Activated T-cell treated with anti-CD3 and anti-CD28 coated beads, Interleukin-2, amount 50 U/mL, for 1 hour (primary cell): ENCODE measurements at regions not wholly inside any gene's neighbourhood (a gene's known extent, or its start where the extent isn't known, plus 50 kb on each side); places are given as distances from the start of the nearest gene placed in this dataset.
"Not testable (repeated sequence)": the region's sequence is repeated elsewhere in the genome, so short reads cannot be mapped to it uniquely, and the experiment has no call there.

Source experiments
- DNase-seq: peaks from one replicate; pipeline ENCODE4 v3.0.0-alpha.2; 2020

DNA sequence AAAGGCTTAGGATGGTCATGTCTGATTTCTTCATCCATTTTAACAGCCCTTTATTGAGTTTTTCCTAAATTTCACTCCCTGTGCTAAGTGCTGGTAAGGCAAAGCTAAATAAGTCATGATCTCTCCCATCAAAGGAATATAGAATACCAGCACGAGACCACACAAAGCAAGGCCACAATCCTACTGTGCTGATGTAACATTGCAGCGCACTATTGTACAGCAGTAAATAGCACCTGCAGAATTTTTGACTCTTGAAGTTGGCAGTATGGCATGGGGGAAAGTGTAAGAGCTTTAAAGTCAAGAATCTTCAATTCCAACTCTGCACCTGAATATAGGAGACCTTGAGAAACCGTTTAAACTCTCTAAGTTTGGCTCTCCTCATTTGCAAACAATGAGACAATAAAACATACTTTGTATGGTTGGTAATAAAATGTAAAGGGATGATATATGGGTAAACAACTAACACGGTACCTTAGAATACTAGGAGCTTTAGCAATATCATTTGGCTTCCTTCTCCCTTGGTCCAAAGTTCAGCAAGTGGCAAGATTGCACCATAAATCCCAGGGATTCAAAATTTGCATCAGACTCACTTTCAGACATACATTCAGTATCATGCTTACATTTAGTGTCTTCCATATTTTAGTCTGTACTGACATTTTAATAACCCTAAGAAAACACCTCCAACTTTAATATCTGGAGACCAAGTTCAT is 132.9 kb upstream of the PRDX6 start:
- no peak for DNase-seq

DNA sequence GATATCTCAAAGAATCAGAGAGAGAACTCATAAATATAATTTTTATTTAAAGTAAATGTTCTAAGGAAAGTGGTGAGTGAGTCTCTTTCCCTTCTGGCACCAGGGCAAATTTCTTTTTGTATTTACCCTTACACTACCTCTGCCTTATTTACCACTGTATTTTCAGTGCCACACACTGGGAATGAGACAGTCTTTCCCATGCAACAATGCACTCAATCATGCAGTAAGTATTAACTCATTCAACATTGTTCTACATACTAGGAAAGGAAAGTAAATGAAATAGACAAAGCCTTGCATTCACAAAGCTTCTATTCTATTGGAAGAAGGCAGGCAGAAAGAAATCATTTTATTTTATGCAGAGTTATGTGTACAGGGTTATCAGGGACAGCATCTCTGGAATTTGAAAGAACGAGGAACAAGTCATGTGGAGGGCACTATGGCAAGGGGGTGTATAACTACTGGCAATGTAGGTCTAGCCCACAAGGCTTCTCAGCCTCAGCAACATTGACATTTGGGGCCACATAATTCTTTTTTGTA is 129.8 kb upstream of the PRDX6 start:
- DNase-seq: no peak

DNA sequence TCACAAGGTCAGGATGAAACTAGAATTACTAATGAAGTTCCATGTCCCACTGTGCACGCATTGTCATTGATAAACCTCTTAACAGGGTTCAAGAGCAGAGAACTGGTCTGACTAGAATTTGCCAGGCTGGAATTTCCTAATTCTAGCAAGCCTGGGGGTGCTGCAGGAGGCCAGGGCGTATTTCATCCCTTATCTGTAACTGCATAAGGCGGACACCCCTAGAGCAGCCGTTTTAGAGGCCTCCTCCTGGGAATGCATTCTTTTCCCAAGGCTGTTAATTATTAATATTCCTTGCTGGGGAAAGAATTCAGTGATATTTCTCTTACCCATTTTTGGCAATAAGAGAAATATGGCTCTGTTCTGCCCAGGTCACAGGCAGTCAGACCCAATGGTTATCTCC is 124.5 kb upstream of the PRDX6 start:
- DNase-seq: not testable (repeated sequence)

DNA sequence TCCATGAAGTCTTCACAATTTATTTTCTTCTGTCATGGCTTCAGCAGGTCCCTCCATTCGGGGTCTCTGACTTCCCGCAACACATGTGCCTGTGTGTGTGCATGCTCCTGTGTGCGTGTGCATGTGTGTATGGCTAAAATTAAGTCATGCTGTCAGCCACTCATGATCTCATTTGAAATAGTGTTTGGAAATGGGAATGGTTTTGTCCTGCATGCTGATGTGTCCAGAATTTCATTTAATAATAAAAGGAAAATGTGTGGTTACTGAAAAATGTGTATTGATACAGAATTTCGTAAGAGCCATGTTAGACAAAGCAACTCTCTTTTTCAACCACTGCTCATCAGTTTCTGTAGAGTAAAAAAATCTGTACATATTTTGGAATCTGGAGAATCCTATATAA is 123.8 kb upstream of the PRDX6 start:
- no peak for DNase-seq

DNA sequence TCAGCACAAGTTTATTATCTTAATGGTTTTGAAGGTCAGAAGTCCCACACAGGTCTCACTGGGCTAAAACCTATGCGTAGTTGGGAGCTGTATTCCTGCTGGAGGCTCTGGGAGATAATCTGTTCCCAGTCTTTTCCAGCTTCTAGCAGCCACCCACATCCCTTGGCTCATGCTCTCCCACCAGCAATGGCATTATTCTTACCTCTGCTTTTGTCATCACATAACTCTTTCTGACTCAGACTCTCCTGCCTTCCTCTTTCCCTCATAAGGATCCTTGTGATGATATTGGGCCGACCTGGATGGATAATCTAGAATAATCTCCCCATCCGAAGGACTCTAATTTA is 122.2 kb upstream of the PRDX6 start:
- DNase-seq: no peak

DNA sequence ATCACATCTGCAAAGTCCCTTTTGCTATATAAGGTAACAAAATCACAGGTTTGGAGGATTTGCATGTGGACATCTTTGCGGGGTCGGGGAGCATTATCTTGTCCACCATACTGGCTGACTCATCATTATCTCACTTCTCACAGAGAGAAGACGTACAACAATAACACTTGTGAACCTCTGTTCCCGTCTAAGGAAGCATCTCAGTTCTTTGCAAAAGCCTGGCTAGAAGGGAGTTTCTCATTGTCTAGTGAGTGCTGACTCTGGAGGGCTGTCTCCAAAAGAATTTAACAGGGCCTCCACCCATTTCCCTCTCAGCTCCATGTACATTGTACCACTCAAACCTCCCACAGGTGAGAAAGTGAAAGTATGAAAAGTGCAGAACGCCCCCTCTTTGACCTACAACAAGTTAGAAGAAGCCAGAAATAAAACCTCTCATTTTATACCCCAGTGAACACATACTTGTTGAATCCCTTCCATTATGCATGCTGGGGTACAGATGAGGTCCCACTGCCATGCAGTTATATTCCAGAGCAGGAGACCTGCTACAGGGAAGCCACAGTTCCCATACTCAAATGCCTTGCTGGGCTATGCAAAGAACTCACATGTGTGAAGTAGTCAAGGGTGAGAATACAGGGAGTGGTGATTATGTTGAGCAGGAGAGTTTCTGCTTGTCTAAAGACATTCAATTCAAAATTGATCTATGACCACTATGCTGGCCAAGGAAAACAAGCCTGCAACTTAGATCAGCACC is 121.7 kb upstream of the PRDX6 start:
- no peak for DNase-seq

DNA sequence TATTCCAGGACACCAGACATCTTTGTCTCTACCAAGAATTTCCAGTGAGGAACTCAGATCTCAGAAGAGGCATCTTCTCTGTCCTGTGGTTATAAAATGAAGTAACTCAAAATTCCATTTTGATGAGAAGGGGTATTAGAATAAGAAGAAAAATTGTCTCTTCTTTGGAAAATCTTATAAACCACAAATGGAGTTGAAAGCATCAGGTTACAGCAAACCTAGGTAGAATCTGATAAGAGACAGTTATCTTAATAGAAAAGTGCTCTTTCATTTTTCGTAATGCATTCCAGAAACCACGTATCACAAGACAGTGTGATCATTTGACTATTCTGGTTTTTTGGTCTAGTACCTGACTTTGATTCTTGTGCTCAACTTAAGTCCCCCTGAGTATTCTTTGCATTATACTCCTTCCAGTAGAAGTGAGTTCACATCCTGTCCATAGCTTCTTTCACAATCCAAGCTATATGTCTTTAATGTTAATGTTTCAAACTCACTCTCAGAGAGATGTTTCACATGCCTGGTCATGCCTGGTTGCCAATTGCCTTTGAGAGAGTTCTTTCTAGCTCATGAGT is 120.9 kb upstream of the PRDX6 start:
- no peak for DNase-seq

DNA sequence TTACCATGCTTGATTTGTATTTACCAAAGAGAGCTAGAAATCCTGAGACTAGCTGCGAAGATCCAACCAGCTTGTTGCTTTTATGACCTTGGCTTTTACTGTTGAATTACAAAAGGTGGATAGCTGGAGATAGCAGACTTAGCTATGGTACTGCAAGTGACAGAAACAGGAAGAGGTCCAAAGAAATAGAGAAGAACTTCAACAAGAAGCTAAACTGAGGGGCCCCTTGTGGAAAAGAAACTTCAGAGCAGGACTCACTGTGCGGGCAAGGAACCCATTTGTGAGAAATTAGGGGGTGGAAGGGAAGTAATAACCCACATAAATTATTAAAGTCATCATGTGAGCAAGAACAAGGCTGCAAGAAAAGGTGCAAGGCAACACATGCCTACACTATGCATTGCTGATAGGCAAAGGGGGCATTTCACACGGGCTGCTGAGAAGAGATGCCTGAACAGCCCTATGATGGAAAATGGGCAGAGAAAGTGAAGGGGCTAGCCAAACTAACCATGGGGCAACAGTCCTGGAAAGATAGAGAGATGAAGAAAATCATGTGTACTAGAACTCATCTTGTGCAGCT is 116.6 kb upstream of the PRDX6 start:
- no peak for DNase-seq

DNA sequence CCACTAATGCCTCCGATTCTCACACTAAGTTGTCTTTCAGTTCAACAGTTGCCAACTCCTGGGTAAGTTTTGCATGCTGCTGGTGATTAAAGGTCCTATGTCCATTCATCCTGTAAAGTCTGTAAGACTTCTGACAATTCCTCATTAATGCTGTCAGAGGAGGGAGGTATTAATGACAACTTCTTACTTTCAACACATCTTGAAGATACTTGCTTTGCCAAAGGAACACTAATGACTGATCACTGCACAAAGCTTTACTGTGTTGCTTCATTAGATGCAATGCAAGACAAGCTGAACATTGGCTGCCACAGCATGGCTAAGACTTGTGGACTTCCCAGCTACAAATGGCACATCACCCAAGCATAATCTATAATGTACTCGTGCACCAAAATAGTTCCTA is 114.6 kb upstream of the PRDX6 start:
- no peak for DNase-seq

DNA sequence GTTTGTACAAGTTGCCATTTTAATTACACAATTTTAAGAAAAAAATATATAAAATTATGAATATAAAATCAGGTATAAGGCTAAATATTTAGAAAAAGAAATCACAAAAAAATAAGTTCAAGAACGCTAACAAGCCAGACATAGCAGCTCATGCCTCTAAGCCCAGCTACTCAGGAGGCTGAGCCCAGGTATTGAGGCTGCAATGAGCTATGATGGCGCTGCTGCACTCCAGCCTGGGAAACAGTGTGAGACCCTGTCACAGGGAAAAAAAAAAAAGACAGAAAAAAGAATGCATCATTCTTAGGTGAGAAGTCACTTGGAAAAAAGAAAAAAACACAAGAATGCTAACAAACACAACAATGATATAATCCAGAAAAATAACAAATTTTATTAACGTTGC is 112.3 kb upstream of the PRDX6 start:
- no peak for DNase-seq

DNA sequence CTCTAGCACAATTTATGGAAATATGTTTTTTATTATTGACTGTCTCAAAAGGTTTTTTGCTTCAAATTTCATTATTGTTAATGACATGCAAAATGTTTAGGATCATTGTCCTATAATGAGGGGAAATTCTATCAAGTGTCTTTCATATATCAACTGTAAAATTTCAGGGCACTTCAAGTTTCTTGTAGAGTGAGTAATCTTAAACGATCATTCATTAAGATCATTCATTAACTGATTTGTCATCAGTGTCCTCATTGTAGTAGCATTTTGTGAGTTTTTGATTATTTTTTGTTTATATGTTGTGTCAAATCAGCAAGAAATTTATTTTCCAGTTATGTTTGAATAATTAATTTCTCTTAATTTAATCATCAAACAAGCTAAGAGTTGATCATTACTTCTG is 111.8 kb upstream of the PRDX6 start:
- no peak for DNase-seq

DNA sequence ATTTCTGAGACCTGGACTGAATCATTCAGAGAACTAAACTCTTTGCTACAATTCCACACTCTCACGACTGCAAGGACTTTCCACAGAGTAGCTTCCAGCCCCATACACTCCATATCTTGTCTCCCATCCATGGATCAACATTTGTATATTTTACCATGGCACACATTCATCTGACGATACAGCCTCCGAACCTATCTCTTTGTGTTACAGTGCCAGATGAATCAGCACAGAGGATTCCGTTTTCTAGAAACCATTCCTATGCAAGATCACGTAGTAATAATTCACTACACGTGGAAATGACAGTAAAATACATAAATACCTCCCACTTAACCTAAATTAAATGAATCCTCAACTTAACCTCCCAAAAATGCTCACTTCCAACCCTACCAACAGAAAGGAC is 110.0 kb upstream of the PRDX6 start:
- DNase-seq: no peak

DNA sequence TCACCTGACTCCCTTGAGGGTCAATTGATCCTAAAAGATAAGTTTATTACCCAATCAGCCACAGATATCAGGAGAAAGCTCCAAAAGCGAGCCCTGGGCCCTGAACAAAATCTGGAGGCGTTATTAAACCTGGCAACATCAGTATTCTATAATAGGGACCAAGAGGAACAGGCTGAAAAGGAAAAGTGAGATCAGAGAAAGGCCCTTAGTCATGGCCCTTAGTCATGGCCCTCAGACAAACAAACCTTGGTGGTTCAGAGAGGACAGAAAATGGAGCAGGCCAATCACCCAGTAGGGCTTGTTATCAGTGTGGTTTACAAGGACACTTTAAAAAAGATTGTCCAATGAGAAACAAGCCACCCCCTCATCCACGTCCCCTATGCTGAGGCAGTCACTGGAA is 106.5 kb upstream of the PRDX6 start:
- DNase-seq: not testable (repeated sequence)

DNA sequence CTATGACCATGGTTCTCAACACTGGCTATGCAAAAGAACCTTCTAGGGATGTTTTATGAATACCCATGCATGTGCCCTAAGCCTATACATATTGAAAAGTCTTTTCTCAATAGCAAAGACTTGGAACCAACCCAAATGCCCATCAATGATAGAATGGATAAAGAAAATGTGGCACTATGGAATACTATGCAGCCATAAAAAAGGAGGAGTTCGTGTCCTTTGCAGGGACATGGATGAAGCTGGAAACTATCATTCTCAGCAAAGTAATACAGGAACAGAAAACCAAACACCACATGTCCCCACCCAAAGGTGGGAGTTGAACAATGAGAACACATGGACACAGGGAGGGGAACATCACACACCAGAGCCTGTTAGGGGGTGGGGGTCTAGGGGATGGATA is 101.1 kb upstream of the PRDX6 start:
- not testable (repeated sequence) for DNase-seq

DNA sequence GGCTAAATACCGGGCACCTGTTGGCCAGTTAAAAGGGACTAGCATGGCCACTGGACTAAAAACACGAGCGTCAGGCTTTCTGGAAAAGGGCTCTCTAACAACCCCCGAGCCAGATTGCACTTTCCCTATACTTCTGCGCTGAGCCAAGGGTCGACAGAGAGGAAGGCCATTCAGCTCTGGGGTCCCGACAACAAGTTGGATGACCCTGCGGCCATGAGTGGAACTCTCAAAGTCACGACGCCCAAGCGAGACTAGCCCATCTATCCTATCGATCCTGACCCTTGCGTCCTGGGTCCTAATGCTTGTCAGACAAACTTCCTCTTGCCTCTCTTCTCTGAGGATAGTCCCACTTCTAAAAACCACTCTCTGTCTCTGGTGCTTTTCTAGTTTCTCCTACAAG is 99.9 kb upstream of the PRDX6 start:
- no peak for DNase-seq

DNA sequence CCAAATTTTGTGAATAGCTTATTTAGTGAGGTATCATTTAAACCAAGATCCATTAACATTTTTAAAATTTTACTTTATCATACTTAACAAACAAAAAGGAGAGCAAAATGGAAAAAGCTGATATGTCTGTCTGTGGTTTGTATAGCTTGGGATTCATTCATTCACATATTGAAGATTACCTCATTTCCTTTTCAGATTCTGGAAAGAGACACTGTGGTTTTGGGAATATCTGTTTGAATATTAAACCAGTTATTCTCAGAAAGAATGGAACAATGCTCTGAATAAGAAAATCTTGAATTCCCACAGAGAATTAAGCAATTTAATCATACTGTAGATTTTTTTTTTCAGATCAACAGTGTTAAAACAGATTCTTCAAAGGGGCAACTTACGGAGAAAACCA is 93.8 kb upstream of the PRDX6 start:
- no peak for DNase-seq

DNA sequence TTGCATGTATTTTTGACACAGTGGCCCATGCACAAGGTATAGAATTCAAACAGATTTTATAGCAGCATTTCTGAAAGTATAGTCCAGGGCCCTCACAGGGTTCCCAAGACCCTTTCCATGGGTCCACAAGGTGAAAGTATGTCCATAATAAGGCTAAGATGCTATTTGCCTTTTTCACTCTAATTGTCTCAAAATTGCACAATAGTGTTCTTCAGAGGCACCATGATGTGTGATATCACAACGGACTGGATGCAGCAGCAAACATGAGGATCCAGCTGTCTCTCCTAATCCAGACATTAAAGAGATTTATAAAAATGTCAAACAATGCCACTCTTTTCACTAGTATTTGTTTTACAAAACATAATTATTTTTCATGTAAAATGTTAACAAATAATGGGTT is 88.8 kb upstream of the PRDX6 start:
- DNase-seq: no peak

DNA sequence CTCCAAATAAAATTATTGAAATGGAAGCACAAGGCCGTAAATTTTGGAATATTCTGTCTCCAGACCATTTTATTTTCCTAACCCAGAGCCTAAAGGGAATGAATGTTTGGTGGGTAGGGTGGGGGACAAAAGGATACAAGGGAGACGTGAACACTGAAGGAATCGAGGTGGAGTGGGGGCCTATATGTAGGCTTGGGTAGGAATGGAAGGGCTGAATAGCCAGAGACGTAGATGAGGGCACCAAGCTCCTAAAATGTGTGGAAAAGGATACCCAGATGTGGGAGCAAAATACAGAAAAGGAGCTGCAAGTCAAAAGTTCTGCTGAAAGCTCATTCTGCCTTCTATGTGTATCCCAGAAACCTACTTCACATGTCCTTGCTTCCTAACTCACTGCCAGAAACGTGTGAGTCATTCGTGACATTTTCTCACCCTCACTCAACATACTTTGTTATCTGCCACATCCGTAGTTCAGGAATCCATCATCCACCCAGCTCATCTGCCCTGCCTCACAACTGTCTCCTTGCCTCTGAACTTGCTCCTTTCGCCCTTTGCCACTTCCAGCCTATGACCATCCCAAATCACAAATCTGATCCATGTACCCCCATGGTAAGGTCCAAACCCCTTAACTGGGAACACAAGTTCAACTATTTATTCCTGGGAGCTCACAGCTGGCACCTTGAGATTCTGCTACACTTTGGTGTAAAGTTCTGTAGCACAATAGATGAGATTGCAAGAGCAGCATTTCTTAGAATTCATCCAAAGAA is 84.1 kb upstream of the PRDX6 start:
- DNase-seq: no peak

DNA sequence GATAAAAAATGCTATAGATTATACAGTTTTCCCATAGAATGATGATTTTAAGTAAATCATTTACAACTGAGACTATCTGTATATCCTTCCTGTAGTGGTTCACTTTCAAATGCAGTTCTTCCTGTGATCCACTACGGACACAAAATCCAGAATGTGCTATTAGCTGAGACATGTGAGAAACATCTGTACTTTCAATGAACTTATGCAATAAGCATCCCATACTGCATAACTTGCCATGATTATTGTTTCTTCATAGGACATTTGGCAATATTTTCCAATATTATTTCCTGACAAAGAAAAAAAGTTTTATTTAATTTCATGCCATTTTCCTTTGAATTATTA is 83.5 kb upstream of the PRDX6 start:
- no peak for DNase-seq

DNA sequence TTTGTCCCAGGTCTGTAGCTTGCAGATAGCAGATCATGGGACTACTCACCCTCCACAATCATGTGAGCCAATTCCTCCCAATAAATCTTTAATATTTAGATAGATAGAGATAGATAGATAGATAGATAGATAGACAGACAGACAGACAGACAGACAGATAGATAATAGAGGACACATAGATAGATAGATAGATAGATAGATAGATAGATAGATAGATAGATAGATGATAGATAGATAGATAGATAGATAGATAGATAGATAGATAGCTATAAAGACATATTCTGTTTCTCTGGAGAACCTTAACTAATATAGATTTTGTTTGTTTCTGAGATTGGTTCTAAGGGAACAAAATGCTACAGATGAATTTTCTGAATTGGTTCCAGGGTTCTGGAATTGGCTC is 82.3 kb upstream of the PRDX6 start:
- DNase-seq: not testable (repeated sequence)

DNA sequence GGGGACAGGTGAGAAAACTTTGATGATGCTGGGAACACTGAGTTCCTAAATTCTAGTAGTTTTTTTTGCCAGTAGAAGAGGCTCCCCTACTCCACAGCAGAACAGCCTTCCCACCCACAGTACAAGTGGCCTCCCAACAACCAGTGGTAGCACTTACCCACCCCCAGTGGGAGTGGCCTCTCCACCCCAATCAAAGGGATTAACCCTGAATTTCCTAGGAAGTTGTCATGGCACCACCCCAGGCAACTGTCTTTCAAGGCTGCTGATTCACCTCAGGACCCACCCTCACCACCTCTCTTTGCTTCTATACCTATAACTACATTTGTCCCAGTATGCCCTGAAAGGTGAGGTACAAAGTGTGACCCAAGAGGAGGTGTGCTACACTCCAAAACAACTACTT is 81.4 kb upstream of the PRDX6 start:
- DNase-seq: no peak

DNA sequence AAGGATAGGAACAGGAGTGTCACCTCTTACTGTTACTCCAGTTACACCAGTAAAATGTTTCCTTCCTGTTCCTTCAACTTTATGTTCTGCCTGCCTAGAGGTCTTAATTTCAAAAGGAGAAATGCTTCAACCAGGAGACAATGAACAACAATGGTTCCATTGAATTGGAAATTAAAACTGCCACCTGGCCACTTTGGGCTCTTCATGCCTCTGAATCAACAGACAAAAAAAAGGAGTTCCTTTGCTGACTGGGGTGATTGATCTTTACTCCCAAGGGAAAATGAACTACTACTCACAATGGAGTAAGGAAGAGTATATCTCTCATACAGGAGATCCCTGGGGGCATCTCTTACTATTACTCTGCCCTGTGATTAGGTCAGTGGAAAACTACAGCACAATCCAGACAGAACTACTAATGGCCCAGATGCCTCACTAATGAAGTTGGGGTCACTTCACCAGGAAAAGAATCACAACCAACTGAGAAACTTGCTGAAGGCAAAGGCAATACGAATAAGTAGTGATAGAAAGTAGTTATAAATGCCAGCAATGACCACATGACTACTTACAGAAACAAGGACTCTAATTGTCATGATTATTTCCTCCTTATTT is 76.6 kb upstream of the PRDX6 start:
- no peak for DNase-seq

DNA sequence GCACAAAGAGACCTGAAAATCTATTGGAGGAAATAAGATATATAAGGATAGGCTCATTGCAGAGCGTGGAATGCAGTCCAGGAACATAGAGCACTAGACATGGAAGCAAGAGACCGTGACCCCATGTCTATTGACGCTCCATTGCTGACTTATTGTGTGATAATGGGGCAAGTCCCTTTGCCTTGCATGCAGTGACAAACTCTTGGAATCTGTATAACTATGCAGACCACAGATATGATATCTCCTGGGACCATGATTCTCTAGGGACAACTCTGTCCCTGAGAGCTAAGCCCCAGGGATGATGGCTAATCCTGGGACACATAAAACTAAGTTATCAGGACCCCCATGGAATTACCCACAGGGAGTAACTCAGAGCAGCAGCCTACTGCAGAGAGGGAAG is 73.1 kb upstream of the PRDX6 start:
- DNase-seq: no peak
